T-helper 2 cell (primary cell): ENCODE measurements at regions not wholly inside any gene's neighbourhood (a gene's known extent, or its start where the extent isn't known, plus 50 kb on each side); places are given as distances from the start of the nearest gene placed in this dataset.

ENCODE experiments used
- DNase-seq, 5 experiments: peaks; one replicate each; pipeline versions ENCODE4 v3.0.0 to v3.0.0-alpha.2; 2012 to 2022

- no peak for DNase-seq
Observed at GRCh38 chr14:101220921-101221510, 317.5 kb upstream of the RTL1 start.

GRCh38 chr14:101221549-101222160, 318.1 kb upstream of the RTL1 start:
- no peak for DNase-seq

- DNase-seq = no peak
Observed at GRCh38 chr14:101222362-101223070, 319.0 kb upstream of the RTL1 start.

- no peak for DNase-seq
Observed at GRCh38 chr14:101223127-101223526, 319.6 kb upstream of the RTL1 start.

- no peak for DNase-seq
Observed at GRCh38 chr14:101223561-101224162, 320.1 kb upstream of the RTL1 start.

- no peak for DNase-seq
Observed at GRCh38 chr14:101224356-101225156, 321.0 kb upstream of the RTL1 start.

GRCh38 chr14:101225157-101226152, 321.9 kb upstream of the RTL1 start:
- DNase-seq = no peak

- no peak for DNase-seq
Observed at GRCh38 chr14:101226265-101226602, 322.7 kb upstream of the RTL1 start.

GRCh38 chr14:101226603-101227425, 323.3 kb upstream of the RTL1 start:
- no peak for DNase-seq

GRCh38 chr14:101227611-101228594, 324.4 kb upstream of the RTL1 start:
- DNase-seq = no peak

GRCh38 chr14:101228949-101229541, 325.5 kb upstream of the RTL1 start:
- no peak for DNase-seq

GRCh38 chr14:101229666-101230065, 326.1 kb upstream of the RTL1 start:
- DNase-seq = no peak

- DNase-seq = no peak
Observed at GRCh38 chr14:101230161-101230850, 326.8 kb upstream of the RTL1 start.

GRCh38 chr14:101230851-101231550, 327.5 kb upstream of the RTL1 start:
- no peak for DNase-seq

- no peak for DNase-seq
Observed at GRCh38 chr14:101231828-101232227, 328.3 kb upstream of the RTL1 start.

GRCh38 chr14:101232340-101233020, 328.8 kb upstream of the DIO3 start:
- DNase-seq = no peak

- DNase-seq = no peak
Observed at GRCh38 chr14:101233021-101233366, 328.3 kb upstream of the DIO3 start.
